ENCODE measurements at regions not wholly inside any gene's neighbourhood (a gene's known extent, or its start where the extent isn't known, plus 50 kb on each side); places are given as distances from the start of the nearest gene placed in this dataset.

DNA sequence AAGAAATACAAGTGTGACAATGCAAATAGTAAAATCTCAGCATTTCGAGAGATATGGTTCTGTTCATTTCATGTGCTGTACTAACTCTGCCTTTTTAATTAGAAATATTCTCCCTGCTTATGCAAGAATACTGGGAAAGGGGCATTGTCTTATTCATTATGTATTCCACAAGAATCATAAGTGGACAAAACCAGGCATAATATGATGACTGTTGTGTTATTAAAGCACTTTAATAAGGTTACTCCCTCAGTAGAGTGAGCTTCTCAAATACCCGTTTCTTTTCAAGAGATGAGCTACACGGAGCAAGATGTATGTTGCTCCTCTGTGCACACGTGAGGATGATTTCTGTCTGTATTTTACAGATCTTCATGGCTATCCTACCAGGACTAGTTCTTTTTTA lies 638.7 kb upstream of the FANCL start:
- TF ChIP-seq, protein P1, sequence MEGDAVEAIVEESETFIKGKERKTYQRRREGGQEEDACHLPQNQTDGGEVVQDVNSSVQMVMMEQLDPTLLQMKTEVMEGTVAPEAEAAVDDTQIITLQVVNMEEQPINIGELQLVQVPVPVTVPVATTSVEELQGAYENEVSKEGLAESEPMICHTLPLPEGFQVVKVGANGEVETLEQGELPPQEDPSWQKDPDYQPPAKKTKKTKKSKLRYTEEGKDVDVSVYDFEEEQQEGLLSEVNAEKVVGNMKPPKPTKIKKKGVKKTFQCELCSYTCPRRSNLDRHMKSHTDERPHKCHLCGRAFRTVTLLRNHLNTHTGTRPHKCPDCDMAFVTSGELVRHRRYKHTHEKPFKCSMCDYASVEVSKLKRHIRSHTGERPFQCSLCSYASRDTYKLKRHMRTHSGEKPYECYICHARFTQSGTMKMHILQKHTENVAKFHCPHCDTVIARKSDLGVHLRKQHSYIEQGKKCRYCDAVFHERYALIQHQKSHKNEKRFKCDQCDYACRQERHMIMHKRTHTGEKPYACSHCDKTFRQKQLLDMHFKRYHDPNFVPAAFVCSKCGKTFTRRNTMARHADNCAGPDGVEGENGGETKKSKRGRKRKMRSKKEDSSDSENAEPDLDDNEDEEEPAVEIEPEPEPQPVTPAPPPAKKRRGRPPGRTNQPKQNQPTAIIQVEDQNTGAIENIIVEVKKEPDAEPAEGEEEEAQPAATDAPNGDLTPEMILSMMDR (IDR thresholded peaks at IDR 0.05), result no peak
- TF ChIP-seq POLR2A (IDR thresholded peaks at IDR 0.05), result no peak

Data from Peyer's patch (tissue), 4 donors.